ENCODE measurements at regions not wholly inside any gene's neighbourhood (a gene's known extent, or its start where the extent isn't known, plus 50 kb on each side); places are given as distances from the start of the nearest gene placed in this dataset.

DNA sequence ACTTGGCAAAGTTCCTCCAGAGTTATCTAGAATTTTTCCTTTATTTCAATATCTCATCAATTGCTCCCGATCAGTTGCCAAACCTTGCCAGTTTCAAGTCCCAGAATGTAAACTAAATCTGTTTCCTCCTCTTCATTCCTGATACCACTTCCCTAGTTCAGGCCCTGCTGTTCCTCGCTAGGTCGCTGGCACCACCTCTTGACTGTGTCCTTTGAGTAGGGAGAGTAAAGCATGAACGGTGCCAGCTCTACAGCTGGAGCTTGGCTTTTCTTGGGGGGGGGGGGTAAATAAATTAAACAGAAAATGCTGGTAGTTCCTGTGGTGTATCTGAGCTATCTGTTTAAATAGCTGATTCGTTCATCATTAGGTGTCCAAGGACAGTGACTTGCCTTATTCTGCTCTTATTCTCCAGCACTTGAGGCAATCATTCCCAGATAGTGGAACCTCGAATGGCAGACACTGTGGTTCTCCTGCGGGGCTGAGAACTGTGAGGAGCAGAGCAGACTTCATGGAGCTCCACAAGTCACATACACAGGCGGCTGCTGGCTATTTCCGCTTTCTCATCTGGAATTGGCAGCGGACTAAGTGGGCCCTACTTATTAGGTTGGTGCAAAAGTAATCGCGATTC lies 168.3 kb upstream of the FAT1 start:
- no peak for DNase-seq

DNA sequence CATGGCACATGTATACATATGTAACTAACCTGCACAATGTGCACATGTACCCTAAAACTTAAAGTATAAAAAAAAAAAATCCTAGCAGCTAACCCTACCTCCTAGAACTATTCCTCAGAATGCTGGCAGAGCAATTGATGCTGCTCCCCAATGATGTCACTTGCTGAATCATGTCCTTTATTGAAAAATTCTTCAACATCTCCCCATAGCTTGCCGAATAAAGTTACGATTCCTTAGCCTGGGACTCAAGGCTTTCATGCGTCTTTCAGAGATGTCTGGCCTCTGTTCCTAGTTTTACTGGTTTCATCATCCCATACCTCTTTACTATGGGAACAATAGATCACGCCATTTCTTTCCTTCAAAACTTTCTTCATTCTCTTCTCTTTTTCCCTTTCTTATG lies 174.7 kb upstream of the FAT1 start:
- DNase-seq: no peak

DNA sequence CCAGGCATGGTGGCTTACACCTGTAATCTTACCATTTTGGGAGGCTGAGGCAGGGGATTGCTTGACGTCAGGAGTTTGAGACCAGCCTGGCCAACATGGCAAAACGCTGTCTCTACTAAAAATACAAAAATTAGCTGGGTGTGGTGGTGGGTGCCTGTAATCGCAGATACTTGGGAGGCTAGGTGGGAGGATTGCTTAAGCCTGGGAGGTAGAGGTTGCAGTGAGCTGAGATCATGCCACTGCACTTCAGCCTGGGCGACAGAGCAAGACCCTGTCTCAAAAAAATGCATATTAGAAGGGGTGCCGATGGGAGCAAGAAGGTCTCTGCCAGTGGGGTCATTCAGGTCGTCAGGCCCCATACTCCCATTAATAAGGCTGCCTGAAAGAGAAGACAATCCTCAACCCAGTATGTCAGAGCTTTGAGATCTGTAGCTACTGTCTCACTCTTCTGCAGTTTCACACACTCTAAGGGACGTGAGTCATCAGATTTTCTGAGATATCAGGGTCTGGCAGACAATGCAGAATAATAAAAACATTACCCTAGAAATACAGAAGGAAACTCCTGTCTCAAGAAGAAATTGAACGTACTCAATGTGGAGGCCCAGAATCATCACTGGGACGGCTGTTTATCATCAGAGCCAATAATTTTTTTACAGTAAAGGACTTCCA lies 176.7 kb upstream of the FAT1 start:
- no peak for DNase-seq

DNA sequence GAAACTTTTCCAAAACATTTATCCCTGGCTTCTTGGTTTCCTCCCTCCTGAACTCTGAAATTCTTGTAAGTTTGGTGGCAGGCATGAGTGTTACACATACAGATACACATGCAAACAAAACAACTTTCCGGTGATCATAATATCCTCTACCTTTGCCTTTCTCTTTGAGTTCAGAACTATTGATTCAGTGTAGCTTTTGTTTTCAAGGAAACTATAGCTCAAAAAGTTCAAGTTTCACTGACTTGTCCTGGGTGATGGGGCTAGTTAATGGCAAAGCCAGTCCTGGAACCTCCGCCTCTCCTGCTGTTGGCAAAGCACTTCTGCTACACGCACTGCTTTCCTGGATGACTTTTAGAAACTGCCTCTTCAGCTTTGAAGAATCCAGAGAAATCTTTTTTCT lies 177.3 kb upstream of the FAT1 start:
- DNase-seq: no peak

DNA sequence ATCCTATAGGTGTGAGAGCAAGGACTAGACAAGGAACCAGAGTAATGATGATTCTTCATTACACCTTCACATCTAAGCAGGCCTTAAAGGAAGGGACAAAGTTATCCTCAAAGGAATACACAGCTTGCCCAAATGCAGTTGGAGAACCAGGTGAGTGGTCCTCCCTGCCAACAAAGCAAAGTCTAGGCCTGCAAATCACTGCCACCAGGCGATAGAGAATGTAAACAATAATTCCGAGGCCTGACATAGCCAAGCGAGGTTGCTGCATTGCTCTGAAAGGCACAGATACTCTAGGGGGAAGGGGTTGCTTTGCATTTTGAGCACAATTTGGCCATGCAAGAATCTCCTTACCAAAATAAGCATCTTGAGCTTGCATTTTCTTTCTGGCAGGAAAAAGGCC lies 178.2 kb upstream of the FAT1 start:
- DNase-seq: no peak

DNA sequence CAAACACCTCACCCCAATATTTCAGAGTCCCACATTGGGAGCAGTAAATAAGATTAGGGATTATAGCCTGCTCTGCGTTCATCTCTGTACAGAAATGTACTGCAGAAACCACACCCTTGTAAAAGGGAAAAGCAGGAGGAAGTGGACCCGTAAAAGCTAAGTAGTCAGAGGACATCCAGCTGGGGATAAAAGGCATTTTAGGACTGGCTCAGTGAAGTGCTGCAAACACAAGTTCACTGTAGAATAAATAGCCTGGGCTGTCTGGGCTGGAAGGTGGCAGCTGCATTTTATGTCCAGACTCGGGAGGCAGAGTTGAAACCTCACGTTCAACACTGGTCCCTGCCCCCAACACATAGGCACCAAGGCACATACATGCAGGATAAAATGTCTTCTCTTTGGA lies 178.7 kb upstream of the FAT1 start:
- peak; percentile 32 for DNase-seq

DNA sequence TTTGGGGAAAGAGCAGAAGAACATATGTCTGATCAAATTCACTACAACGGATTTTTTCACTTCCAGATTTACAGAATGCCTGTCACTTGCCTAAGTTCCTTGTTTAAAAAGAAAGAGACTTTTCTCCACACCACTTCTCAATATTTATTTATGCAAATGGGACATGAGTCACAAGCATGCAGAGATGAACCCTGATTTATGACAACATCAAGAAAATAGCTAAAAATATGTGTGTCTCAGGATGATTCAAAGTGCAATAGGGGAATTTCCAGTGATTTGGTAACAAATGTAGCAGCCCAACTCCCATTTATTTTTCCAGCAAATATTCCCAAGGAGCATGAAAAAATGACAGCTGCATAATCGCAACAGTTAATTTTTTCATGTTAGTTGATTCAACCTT lies 180.4 kb upstream of the FAT1 start:
- DNase-seq: no peak

DNA sequence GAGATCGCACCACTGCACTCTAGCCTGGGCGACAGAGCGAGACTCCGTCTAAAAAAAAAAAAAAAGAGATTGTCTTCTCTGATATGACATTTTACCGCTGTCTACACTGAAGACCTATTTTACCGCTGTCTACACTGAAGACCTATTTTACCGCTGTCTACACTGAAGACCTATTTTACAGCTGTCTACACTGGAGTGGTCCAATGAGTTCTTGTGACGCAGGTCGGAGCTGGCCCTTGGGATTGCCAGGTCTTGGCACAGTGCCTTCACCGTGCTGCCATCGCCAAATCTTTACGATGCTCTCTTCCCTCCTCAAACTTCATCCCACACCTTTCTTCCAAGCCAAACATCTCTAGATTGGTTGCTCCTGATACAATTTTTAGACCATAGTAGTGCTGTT lies 183.1 kb upstream of the FAT1 start:
- DNase-seq: no peak

DNA sequence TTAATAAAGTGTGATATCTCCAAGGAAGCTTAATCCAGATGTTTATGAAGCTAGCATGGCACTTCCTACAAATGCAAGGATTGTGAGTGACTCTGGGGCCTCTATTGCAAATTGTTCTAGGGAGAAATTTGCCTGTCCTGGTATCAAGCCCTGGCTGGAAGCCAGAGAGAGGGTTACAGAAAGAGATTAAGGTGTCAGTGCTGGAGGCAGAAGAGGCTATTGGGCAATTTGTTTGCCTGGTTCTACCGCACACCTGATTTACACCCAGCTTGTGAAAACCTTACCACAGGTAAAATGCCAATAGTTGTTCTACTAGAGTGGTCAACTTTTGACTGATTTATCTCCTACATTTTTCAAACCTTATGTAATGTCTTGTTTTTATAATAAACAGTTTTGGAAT lies 186.7 kb upstream of the FAT1 start:
- DNase-seq: no peak

DNA sequence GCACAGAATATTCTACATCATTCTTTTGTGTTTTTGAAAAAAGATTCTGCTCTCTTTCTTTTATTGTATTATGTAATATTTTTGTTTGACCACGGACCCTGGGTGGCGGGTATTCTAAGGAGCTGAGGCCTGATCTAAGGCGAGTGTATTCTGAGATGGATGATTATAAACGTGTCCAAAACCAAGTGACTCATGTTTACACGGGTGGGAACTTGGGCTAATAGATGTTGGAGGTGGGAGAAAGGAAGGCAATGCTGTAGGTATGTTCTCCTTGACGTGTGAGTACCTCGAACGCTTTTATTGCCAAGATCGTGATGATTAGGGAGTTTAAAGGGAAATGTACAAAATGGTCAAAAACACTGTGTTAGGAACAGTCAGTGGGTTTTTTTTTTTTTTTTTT lies 188.9 kb upstream of the FAT1 start:
- DNase-seq: no peak

DNA sequence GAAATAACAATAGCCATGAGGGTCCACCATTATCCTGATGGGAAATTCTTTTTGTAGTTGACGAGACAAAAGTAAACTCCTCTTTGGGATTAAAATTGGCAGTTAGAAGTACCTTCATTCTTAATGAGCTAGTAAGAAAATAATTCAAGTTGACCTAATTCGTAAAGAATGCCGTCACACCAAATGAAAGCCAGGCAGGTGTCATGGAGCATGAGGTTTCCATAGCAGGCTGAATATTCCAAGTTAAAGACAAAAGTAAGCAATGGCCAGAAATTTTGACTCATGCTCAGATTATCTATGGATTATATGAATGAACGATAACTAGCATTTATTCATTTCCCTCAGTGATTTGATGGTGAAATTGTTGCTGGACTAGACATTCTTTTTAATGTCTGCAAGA lies 192.2 kb upstream of the FAT1 start:
- no peak for DNase-seq

DNA sequence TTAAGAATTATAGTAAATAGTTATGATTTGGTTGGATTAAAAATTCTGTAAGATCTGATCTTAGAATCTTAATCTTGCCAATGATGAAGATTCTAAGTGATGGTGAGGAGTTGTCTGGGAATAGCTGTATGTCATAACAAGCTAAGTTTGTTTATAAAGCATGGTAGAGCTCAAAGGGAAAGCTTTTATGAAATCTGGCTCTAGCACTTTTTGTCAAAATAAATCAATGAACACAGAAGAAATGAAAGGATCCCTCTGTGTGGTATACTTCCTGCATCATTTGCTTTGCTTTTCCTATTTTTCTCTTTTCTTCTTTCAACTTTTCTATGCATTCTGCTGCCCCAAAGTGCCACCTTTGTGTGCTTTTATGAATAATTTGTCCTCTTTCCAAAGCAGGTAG lies 193.5 kb upstream of the FAT1 start:
- DNase-seq: no peak

DNA sequence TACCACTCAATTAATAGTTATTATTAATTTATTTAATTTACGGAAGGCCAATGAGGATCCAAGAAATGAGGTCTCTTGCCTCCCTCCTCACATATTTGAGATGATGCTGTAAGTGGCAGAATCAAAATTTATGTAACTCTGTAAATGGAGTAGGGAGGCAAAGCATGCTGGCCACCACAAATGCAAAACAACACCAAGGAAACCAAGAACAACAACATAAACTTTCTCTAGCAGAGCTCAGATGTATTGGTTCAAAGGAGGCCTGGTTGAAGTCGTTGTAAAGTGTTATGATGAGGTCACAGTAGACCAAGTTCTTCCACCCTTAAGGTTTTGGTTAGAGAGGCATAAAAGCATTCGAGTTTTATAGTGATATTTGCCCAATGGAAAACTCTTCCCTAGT lies 194.8 kb upstream of the FAT1 start:
- DNase-seq: no peak

DNA sequence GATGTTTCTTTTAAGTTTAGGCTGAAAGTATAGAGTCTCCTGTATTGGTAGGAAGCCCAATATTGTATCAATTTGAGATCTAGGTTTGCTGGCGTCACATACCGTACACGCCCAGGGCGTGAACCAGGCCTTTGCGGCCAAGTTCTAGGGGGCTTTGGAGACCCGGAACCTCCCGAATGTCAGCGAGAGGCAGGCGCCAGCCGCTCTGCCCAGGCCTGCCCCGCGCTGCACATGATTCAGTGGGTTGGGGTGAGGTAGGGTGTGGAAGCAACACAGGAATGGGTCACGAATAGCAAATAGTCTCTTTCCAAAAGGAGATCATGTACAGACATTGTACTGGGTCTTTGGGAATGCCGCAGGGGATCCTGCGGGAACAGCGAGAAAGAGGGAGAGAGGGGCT lies 195.7 kb upstream of the FAT1 start:
- DNase-seq: no peak

DNA sequence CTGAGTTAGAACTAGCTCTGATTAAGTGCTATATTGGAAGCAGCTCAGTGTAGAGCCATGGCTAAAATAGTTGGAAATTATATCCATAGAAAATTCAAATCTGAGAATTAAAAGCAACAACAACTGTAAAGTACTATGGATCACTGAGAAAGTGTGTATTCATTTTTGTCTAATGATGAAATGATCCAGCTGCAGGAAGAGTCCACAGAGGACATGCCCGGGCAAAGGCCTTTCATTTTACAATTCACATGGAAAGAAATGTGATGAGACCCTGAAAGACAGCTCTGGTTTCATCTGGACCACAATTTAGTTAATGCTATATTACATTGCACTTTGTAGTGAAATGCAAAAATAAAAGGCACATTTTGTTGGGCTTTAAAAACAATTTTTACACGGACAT lies 196.8 kb upstream of the FAT1 start:
- DNase-seq: no peak

DNA sequence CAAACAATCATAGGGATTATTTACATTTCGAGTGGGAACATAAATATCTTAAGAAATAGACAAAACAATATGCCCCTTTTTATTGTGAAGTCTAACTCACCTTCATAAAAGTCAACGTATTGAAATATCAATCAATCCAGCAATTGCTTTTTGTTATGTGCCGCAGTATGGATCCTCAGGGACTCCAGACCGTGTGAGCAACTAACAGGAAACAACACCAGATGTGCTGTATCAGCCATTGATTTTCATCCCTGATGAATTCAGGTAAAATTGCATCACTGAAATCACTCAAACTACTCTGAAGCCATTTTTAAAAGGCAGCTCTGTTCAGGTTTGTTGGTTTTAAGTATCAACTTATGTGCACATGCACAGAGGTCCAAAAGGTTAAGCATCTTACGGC lies 197.3 kb upstream of the FAT1 start:
- DNase-seq: no peak

DNA sequence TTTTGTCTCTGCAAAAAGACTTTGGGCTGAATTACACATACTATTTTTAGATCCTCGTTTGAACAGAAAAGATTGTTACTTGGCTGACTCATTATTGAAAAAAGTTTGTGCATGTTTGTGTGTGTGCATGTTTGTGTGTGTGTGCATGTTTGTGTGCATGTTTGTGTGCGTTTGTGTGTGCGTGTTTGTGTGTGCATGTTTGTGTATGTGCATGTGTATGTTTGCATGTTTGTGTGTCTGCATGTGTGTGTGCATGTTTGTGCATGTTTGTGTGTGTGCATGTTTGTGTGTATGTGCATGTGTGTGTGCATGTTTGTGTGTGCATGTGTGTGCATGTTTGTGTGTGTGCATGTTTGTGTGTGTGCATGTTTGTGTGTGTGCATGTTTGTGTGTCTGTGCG lies 201.1 kb upstream of the FAT1 start:
- DNase-seq: no peak

DNA sequence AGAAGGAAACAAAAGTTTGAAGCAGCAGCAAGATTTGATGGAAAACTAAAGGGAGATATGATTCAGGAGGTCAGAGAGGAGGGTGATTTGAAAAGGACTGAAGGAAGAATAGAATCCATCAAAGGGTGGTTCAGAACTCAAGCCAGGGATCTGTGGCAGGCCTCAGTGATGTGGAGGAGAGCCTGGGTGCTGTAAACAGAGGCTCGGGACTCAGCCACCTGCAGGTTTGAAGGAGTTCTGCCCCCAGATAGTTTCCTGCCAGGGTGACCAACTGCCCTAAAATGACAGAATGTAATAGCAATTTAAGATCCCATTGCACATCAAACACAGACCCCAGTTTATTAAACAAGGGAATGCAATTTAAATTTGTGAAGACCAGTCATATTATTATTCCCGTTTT lies 204.0 kb upstream of the FAT1 start:
- DNase-seq: no peak

DNA sequence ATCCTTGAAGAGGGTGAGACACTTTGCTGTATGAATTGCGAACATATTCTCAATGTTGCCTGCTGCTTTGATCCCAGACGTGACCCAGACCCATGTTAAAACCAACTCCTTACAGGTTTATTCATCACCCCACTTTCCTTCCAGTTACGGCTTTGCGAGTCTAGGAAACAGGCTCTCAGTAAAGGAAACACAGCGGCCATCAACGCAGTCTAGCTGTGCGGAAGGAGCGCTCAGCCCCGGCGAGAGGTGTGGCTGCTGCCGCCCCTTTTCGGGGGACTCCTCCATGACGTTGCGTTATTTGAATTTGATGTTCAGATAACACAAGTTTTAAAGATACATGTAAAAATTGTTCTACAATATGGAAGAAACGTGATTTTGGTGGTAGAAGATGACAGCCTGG lies 206.4 kb upstream of the FAT1 start:
- DNase-seq: no peak

DNA sequence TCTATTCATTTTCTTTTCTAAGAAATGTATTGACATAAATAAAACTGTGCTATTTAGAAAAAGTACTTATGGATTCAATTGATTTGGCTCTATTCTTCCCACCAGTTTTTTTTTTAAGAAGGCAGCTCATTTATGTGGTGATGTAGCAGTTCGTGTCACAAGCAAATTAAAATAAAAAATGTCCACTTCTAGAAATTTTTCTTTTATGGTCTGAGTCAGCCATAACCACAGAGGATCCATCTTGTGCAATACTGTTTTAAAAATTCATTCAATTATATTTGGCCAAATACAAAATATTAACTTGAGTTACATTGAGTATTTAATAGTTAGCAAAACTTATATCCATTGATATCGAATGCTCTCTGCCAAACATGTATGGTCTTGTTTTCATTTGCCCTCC lies 207.9 kb upstream of the FAT1 start:
- DNase-seq: no peak

DNA sequence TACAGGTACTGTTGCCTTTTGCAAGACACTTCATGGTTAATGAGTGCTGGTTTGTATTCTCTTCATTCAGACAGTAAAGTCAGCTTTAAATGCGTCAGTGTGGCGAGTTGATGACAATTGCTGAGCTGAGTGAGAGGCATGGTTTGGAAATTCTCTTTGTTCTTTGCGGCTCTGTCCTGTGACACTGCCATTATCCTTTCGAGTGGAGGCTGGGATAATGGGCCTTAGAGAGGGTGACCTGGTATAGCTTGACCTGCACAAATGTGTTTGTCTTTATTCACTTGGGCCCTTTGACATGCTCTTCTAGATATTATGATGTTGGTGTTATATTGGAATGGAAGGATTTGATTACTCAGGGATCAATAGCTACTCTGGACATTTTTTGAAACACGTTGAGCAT lies 208.5 kb upstream of the FAT1 start:
- DNase-seq: peak; percentile 89

DNA sequence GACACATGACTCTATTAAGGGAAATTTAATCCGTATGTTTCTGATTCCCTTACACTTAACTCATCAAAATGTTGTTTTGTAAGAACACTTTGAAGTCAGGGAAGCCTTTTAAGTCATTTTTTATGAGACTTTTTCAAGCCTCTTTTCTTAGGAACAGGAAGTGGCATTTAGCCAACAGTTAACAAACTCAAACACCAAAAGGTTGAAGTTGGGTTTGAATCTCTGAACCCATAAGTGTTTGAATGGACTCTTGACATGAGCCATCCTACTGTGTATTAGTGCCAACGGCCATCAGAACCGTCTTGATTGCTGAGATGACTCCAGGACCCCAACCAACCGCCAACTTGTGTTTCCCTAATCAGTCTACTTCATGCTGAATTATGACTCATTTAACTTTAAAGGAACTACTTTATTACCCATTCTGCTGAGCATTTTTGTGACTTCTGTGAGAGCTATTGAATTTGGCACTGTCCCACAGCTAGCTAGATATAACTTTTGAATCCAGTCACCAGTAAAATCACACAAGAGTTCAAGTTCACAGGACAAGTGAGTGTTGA lies 209.1 kb upstream of the FAT1 start:
- DNase-seq: no peak

DNA sequence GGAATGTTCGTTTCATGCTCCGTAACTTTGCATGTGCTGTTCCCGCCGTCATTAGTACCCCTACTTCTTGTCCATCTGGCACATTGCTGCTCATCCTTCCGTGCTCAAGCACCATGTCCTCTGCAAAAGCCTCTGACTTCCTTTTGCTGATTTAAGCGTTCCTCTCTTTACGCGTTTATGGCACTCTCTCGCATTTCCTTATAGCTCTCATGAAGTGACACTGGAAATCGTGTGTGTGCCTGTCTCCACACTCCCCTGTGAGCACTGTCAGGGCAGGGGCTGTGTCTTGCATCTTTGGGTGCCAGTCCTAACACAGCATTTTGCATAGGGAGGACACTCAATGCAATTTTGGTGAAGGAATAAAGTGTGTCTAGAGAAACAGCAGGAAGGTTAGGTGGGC lies 210.6 kb upstream of the FAT1 start:
- DNase-seq: no peak

DNA sequence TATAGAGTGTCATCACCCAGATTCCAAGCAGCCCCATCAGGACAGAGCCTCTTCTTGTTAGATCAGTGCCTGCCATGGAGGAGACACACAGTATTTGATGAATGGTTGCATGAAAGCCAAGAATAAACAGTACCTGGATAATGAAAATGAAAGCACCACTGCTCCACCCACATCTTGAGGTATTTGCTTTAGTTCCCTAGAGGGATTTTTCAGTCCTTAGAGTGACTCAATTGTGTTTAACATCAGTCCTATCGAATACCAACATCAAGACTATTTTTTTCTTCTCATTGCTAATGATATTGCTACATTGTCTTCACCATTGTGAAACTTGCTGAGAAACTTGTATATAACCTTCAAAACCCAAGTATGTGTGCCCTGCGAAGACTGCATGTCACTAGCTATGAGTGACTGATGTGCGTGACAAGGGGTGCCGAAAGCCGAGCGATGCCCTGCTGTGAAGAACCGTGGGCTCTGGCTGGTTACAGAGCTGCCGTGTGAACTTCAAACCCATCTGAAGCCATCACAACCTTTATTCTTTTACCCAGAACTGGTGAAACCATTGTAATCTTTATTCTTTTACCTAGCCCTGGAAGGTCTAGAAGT lies 211.3 kb upstream of the FAT1 start:
- DNase-seq: no peak

DNA sequence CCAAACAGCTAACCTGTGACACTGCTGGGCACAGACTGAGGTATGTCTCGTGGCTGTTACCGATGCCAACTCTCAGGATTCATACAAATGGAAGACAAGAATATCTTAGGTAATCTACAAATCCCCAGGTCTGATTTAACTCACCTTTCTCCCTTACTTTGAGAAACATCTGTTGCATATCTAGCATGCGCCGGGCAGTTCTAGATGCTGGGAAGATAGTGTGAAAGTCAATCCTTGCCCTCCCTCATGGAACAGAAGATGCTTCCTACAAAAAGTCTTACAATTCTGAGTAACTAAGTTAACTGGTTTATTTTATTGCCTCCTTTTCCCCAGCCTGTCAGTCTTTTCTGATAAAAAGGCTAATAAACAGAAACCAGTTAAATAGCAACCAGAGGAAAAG lies 212.2 kb upstream of the FAT1 start:
- no peak for DNase-seq

Measured in DMS153 (cell line).